OCI-LY1 (cell line): ENCODE measurements at regions not wholly inside any gene's neighbourhood (a gene's known extent, or its start where the extent isn't known, plus 50 kb on each side); places are given as distances from the start of the nearest gene placed in this dataset.

Experiments used
- H2AFZ ChIP-seq: fragments of 200-600 bp; sonication (generic), shearing (Covaris generic); 2 replicates; pipeline ENCODE4 v1.6.0; 2014; ENCODE audit warnings: antibody characterized with exemption, mild to moderate bottlenecking, low read length
- H3F3A ChIP-seq: fragments of 200-600 bp; sonication (generic), shearing (Covaris generic); 2 replicates; pipeline ENCODE4 v1.6.0; 2014; ENCODE audit warnings: mild to moderate bottlenecking, antibody characterized with exemption, low read length, moderate library complexity; ENCODE audit not compliant: insufficient read depth
- H3K27ac ChIP-seq: fragments of 200-600 bp; sonication (generic); 2 replicates; pipeline ENCODE4 v1.5.1; 2014; ENCODE audit warnings: low read length, mixed run types, mild to moderate bottlenecking, low read depth; ENCODE audit not compliant: poor library complexity, severe bottlenecking
- H3K27me3 ChIP-seq: fragments of 200-600 bp; sonication (generic); 2 replicates; pipeline ENCODE4 v1.6.0; 2014; ENCODE audit warnings: antibody characterized with exemption, mild to moderate bottlenecking, low read length, moderate library complexity; ENCODE audit not compliant: insufficient read depth
- H3K36me3 ChIP-seq: fragments of 200-600 bp; sonication (generic); 2 replicates; pipeline ENCODE4 v1.6.1; 2014; ENCODE audit warnings: mild to moderate bottlenecking, antibody characterized with exemption, low read length, moderate library complexity, mixed read lengths; ENCODE audit not compliant: insufficient read depth
- H3K4me1 ChIP-seq: fragments of 200-600 bp; sonication (generic); 2 replicates; pipeline ENCODE4 v1.5.1; 2014; ENCODE audit warnings: mild to moderate bottlenecking, low read length, moderate library complexity; ENCODE audit not compliant: insufficient read depth, severe bottlenecking
- H3K4me2 ChIP-seq: fragments of 200-600 bp; sonication (generic), shearing (Covaris generic); 2 replicates; pipeline ENCODE4 v1.6.1; 2014; ENCODE audit warnings: low read length
- H3K4me3 ChIP-seq: fragments of 200-600 bp; sonication (generic); 2 replicates; pipeline ENCODE4 v1.5.1; 2014; ENCODE audit warnings: low read length, low read depth, mild to moderate bottlenecking, mixed read lengths; ENCODE audit not compliant: poor library complexity, severe bottlenecking
- H3K79me2 ChIP-seq: fragments of 200-600 bp; shearing (Covaris generic); 2 replicates; pipeline ENCODE4 v1.6.1; 2016; ENCODE audit warnings: mixed run types, low read length, mixed read lengths; ENCODE audit not compliant: insufficient read depth
- H3K9ac ChIP-seq: fragments of 200-600 bp; sonication (generic), shearing (Covaris generic); 2 replicates; pipeline ENCODE4 v1.6.1; 2014; ENCODE audit warnings: mild to moderate bottlenecking, low read length, mixed read lengths
- H3K9me2 ChIP-seq: fragments of 200-600 bp; sonication (generic), shearing (Covaris generic); 2 replicates; pipeline ENCODE4 v1.6.1; 2014; ENCODE audit warnings: low read depth, mild to moderate bottlenecking, low read length, mixed read lengths
- H3K9me3 ChIP-seq: fragments of 200-600 bp; shearing (Covaris generic); 2 replicates; pipeline ENCODE4 v1.6.1; 2014; ENCODE audit warnings: low read length, mixed read lengths
- H4K20me1 ChIP-seq: fragments of 200-600 bp; sonication (generic), shearing (Covaris generic); 2 replicates; pipeline ENCODE4 v1.6.0; 2016; ENCODE audit warnings: mild to moderate bottlenecking, low read length; ENCODE audit not compliant: insufficient read depth
- EZH2 ChIP-seq: fragments of 200-600 bp; sonication (generic), shearing (Covaris generic); IDR thresholded peaks from 2 replicates; pipeline ENCODE4 v1.8.0; 2017; ENCODE audit warnings: borderline replicate concordance, mixed run types, mild to moderate bottlenecking, antibody characterized with exemption, low read length, moderate library complexity, mixed read lengths
- TF ChIP-seq, protein P1 (sequence below): fragments of 200-600 bp; sonication (generic), shearing (Covaris generic); IDR thresholded peaks from 2 replicates; pipeline ENCODE4 v1.5.1; 2017; ENCODE audit warnings: mild to moderate bottlenecking, antibody characterized with exemption, low read length, moderate library complexity, mixed read lengths

DNA sequence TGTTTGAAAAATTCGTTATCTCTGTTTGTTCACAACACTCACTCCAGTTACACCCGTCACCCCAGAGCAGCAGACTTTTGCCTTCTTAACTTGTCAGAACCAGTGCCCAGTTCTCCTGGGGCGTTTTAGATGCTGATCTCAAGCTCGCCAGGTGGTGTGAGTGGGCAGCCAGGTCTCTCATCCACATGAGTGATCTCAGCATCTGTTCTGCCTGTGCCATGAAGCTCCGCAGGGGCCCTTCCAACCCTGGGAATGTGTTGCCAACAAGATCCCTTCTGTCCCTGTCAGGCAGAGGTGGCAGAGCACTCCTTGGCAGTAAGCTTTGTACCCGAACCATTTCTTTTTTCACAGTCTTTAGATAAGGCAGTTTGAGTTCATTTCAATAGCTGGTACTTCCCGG is 896.5 kb downstream of the UQCRFS1 start:
- Histone ChIP-seq H3K4me1 (no peaks in the 10 kb centered on the region), H2AFZ (no peak overlapping the region), H3K27ac (no peak overlapping the region), H3K79me2 (no peaks in the 10 kb centered on the region), H3K36me3 (no peaks in the 10 kb centered on the region), H3K27me3 (no peaks in the 10 kb centered on the region), H3K9me2 (no peaks in the 10 kb centered on the region), H3F3A (no peaks in the 10 kb centered on the region), H3K9me3 (no peaks in the 10 kb centered on the region), H3K4me2 (no peak overlapping the region), H3K4me3 (no peak overlapping the region), H3K9ac (no peak overlapping the region), H4K20me1 (no peaks in the 10 kb centered on the region)
- TF ChIP-seq, protein P1, sequence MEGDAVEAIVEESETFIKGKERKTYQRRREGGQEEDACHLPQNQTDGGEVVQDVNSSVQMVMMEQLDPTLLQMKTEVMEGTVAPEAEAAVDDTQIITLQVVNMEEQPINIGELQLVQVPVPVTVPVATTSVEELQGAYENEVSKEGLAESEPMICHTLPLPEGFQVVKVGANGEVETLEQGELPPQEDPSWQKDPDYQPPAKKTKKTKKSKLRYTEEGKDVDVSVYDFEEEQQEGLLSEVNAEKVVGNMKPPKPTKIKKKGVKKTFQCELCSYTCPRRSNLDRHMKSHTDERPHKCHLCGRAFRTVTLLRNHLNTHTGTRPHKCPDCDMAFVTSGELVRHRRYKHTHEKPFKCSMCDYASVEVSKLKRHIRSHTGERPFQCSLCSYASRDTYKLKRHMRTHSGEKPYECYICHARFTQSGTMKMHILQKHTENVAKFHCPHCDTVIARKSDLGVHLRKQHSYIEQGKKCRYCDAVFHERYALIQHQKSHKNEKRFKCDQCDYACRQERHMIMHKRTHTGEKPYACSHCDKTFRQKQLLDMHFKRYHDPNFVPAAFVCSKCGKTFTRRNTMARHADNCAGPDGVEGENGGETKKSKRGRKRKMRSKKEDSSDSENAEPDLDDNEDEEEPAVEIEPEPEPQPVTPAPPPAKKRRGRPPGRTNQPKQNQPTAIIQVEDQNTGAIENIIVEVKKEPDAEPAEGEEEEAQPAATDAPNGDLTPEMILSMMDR, result no peak
- no peak for TF ChIP-seq EZH2

DNA sequence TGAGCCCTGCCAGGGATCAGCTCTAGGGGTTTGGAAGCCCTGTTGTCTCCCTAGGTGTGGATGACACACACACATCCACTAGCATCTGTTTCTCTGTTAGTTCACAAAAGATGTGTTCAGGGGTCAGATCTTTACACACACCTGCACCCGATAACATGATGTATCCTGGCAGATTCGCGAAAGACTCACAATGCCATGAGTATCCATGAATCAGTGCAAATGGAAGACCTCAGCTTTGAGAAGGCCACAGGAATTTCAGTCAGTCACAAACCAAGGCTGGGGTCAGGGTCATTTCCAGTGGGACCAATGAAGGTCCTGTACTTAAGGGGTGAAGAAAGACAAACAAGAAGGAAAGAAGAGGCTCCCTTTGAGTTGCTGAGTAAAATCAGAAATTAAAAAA is 898.2 kb downstream of the UQCRFS1 start:
- H3K4me1 ChIP-seq, result no peaks in the 10 kb centered on the region
- no peaks in the 10 kb centered on the region for H3F3A ChIP-seq
- H4K20me1 ChIP-seq, result no peaks in the 10 kb centered on the region
- no peaks in the 10 kb centered on the region for H3K27me3 ChIP-seq
- TF ChIP-seq, protein P1, result no peak
- no peak for TF ChIP-seq EZH2
- H3K9me2 ChIP-seq, result no peaks in the 10 kb centered on the region
- H3K27ac ChIP-seq, result no peak overlapping the region
- H3K9ac ChIP-seq, result no peak overlapping the region
- H2AFZ ChIP-seq, result no peak overlapping the region
- no peak overlapping the region for H3K4me3 ChIP-seq
- no peaks in the 10 kb centered on the region for H3K79me2 ChIP-seq
- no peaks in the 10 kb centered on the region for H3K9me3 ChIP-seq
- H3K36me3 ChIP-seq, result no peaks in the 10 kb centered on the region
- no peak overlapping the region for H3K4me2 ChIP-seq

DNA sequence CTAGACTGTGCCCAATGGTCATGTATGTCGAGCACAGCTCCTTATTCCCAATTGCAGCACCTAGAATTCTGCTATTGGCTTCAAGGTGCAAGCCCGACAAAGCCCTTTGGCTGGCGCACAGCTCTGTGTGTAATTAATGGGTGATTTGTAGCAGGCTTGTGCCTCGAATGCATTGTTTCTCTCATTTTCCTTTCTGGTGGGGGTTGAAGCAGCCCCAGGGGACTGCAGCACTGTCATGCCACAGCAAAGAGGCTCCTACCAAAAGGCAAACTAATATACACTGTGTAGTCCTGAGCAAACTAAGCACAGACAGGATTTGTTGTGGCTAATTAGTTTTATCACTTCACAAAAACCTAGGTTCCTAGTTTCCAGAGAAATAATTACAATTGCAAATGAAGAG is 898.7 kb downstream of the UQCRFS1 start:
- no peak overlapping the region for H3K4me2 ChIP-seq

More for the DNA sequence above, 898.7 kb downstream of the UQCRFS1 start:
- Histone ChIP-seq H2AFZ (no peak overlapping the region), H3F3A (no peaks in the 10 kb centered on the region), H3K9me3 (no peaks in the 10 kb centered on the region), H3K9me2 (no peaks in the 10 kb centered on the region), H4K20me1 (no peaks in the 10 kb centered on the region), H3K27ac (no peak overlapping the region), H3K79me2 (no peaks in the 10 kb centered on the region), H3K27me3 (no peaks in the 10 kb centered on the region), H3K4me1 (no peaks in the 10 kb centered on the region), H3K36me3 (no peaks in the 10 kb centered on the region), H3K9ac (no peak overlapping the region), H3K4me3 (no peak overlapping the region)
- TF ChIP-seq EZH2, result no peak
- TF ChIP-seq, protein P1, result no peak
